Activated CD4-positive, alpha-beta T cell treated with anti-CD3 and anti-CD28 coated beads for 48 hours (primary cell): ENCODE measurements at regions not wholly inside any gene's neighbourhood (a gene's known extent, or its start where the extent isn't known, plus 50 kb on each side); places are given as distances from the start of the nearest gene placed in this dataset.

Experiments
- DNase-seq: peaks from one replicate; pipeline ENCODE4 v3.0.0-alpha.2; 2020

DNA sequence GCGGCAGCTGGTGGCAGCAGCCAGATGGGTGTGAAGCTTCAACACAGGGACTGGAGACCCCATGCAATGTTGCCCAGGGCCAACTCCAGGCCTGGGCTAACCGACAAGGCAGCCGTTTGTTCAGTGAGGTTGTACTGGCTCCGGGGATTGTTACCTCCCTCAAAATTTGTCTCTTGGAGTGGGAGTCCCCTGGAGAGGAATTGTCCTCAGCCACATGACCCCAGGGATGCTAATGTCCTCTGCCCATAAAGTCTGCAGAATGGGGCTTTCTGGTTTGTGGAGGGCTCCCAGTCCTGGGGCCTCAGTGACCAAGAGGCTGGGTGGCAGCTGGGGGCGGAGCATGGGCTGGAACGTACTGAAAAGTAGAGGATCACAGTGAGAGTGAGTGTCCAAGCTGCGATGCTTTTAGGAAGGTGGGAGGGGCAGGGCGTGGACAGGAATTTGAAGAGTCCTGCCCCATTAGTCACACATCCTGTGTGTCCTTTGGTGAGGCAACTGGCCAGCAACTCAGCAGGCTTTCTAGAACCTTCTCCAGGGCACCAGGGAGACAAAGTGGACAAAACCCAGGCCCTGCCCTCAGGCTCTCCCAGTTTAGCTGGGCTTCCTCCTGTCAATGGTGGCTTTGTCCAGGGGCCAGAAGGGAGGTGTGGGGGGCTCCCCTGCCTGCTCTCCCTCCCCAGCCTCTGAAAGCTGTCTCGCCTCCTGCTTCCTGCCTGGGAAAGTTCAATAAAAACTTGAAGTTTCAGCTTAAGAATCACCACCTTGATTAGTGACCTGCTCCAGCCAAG, 114.0 kb downstream of the NSG2 start:
- no peak for DNase-seq

DNA sequence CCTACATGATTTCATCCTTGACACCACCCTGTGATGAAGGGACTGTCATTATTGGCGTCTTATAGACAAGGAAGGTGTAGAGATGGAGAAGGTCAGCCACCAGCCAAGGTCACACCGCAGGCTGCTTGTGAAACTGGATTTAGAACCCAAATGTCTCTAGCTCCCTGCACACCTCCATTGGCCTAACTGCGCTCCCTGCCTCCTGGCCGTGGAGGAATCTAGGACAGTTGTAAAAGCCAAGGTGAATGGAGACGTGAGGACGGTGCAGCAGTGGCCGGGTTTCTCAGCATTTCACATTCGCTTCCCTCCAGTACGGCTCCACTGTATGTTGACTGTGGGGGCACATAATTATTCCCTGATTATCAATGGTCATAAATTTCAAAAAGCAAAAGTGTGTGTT, 119.9 kb downstream of the NSG2 start:
- no peak for DNase-seq

DNA sequence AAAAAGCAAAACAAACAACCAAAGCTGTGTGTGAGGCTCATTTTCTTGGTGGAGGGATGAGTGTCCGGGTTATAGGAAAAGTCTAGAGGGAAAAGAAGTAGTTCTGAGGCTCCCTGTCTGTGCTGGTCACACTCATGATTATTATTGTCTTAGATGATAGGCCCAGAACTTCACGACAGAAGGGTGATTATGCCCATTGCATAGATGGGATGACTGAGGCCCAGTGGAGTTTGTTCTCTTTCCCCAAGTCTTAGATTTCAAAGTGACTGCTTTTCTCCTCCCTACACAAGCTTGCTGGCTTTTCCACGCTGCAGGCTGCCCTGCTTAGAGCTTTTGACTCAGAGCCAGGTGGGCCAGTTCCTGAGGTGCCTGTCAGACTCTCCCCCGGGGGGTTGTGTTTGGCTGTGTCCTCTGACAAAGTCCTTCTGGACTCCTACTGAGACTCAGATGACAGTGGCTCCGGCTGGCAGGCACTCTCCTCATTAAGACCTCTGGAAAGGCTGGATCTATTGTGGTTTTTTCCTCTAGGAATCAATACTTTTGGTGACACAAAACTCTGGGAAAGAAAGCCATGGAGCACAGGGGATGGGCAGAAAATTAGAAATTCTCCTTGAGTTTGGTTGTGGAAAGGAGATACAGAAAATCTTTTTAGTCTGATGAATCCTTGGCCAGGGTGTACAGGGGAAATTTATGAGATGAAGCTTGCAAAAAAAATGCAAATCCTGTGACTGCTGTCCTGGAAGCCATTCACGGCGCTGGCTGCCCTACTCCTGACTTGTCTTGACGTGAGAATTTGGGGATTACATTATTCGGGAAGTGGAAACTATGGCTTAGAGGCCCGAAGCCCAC, 120.9 kb downstream of the NSG2 start:
- no peak for DNase-seq

DNA sequence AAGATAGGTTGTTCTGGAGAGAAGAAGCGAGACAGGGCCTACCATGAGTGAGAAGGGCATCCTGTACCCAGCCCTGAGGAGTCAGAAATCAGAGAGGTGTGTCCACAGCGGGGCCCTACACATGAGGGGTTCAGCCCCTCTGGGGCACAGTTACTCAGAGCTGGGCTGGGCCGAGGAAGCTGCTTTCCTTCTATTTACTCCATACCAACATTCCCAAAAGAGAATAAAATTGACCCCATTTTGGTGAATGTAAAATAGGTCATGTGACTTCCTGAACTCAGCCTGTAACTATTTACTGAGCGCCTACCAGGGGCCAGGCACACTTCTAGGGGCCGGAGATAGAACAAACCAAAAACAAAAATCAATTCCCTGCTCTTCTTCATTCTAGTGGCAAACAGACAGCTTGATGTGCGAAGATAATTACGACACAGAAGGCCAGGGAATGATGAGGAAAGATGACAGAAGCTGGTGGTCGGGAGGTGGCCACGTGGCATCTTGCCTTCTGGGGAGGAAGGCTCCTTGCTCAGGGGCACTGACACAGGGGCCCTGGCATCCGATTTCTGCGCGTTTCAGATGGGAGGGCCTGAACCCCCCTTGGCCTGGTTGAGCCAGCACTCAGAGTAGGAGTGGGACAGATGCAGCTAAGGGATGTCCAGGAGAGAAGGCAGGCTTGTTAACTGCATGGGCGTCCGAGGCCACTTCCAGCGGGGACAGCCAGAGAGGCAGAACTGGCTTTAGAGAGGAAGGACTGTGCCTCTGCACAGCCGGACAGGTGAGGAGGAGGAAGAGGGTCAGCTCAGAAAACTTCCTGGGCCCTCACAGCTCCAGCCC, 121.8 kb downstream of the NSG2 start:
- no peak for DNase-seq

DNA sequence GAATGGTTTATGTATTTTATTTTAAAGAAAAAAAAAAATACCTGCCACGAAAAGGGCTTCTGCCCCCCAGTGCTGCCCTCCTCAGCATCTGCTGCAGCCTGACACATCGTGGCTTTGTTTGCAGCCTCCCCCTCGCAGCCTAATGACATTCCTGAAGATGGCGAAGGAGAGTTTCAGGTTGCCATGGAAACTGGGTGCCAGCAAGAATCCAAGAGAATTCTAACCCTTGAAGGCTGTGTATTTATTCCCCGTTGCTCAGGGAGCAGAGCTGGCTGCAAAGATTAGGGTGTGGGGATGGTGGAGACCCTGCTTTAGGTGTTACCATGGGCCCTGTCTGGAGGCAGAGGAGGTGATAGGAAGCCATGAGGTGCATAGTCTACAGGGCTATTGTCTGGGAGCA, 126.6 kb downstream of the NSG2 start:
- DNase-seq = no peak

DNA sequence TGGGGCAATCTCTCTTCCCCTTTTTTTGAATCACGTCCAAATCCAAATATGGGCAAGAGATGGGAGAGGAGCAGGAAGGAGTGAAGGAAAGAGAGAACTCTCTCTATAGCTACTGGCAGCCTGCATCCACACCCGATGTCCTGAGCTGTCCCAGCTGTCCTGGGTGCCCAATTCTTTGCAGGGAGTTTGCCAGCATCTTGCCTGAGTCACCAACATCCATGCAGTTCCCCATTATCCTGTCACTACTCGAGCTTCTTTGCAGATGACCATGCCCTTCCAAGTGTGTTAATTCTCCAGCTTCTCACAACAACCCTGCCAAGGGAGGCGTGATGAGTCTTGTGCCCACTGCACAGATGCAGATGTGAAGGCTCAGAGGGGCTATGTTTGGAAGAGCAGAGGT, 127.1 kb downstream of the NSG2 start:
- no peak for DNase-seq

DNA sequence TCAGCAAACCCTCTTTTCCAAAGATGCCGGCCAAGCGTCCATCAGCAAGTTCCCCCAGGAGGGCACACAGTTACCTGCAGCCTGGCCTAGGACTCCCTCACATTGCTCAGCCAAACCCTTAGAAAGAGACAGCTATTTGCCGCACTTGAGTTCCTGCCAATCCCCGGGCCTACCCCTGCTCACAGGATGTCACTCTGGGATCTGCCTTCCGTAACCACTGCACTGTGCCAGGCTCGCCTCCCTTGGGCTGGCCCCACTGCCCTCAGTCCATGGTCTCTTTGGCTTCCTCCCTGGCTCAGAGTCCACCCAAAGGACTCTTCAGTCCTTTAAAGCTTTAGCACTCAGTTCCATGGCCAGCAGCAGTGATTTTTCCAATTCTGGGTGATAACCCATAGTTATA, 128.3 kb downstream of the NSG2 start:
- no peak for DNase-seq

DNA sequence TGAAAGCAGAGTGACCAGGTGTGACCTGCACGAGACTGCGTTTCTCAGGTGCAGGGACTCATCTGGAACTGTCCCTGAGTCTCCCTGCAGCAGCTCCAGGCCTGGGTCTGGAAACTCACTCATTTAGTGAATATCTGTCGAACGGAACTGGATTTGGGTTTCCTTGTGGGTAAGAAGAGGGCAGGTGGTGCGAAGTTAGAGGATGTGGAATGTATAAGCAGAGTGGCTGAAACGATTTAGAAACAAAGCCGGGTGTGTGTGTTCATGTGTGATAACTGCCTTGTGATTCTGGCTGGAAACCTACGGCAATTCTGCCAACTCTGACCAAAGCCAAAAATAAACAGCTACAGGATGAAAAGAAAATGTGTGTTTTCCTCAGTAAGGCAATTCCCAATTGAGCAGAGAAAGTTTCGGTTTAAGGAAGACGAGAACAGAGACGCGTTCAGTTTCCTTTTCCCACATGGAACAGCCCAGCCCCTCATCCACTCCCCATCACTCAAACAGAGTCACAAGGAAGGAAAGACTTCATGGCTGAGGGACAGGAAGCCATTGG, 130.3 kb downstream of the NSG2 start:
- DNase-seq = no peak

DNA sequence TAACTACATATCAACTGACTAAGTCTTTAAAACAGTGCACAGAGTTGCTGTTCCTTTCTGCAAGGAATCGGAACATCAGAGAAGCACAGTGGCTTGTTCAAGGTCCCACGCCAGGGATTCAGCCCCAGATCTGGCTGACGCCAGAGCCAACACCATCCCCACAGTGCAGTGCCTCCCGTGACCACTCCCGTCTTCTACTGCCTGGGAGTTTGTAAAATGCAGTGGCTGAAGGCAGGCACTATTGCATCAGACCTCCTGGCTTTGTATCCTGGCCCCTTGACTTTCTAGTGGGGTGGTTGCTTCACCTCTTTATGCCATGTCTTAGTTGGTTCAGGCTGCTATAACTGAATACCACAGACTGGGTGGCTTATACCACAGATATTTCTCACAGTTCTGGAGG, 131.0 kb downstream of the NSG2 start:
- DNase-seq = no peak

DNA sequence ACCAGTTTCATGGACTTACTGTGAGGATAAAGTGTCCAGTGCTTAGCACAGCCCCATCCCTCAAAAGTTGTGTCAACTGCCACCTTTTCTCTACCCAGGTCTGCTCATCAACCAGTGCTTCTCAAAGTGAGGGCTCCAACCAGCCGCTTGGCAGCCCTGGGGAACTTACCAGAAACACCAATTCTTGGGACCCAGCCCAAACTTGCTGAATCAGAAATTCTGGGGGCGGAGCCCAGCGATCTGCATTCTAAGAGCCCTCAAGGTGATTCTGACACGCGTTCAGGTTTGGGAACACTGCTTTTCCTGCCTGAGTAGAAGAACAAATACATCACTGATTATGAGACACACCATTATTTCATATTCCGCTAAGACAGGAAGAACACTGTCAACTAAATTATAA, 132.0 kb downstream of the NSG2 start:
- no peak for DNase-seq

DNA sequence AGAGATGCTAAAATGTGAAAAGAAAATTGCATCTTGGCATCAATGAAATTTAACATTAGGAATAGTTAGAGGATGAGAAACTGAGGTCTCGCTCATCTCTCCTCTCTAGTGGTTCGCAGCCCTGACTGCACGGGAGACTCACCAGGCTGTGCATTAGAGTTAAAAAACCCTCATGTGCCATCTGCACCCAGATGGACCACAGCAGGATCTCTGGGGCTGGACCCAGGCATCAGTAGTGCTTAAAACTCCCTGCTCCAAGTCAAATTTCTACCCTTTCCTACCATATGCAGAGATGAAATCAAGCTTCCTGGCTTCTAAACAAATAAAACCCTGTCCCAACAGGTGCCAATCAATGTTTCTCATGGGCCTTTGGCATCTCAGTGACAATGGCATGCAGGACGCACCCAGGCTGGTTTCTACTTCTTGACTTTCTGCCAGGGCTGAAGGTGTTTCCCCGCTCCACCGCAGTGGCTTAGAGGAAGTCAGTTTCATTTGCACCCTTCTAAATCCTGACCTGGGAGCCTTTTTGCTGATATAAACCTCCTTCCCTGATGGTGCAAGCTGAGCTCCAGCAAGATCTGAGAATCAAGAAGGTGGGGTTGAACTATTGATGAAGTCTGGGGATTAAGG, 132.6 kb downstream of the NSG2 start:
- no peak for DNase-seq

DNA sequence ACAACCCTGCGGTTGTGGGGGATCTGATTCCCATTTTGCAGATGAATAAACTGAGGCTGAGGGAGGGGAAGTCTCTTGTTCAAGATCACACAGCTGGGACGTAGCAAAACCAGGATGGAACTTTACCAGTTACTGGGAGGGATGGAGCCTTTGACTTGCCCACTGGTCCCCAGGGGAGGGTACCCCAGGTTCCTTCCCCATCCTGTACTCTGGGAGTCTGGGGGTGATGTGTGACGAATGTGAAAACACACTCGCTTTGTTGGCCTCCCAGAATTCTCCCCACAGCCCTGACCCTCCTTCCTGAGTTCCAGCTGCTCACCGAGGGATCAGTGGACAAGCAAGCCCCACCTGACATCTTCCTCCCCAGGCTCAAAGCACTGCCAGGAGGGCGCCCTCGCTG, 135.1 kb downstream of the NSG2 start:
- no peak for DNase-seq

DNA sequence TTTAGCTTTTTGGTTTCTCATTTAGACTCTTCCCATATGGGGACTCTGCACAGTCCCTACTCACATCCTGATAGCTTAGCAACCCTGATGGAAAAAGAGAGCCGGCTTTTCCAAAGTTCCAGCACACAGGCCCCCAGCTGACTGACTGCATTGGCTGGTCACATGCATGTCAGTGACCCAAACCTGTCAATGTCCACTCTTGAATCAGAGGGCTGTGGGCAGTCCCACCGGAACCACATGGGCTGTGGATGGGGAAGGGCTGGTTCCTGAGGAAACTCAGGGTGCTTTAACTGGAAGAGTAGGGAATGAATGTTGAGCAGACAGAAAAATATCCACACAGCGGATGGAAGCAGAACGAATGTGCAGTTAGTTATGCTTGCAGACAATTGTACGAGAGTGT, 136.6 kb downstream of the NSG2 start:
- DNase-seq = no peak

DNA sequence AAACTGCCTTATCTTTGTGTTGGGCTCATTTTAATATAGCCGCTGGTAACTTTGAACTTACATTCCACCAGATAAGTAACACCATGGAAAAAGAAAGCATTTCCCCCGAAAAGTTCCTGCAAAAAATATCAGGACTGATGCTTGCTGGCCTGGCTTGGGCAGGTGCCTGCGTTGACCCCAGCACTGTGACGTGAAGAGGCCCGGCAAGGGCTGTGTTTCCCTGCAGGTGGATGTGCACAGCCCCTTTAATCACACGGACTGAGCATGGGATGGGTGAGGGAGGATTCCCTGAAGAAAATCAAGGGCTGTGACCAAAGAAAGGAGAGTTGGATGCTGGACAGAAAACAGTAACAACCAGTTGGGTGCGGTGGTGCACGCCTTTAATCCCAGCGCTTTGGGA, 138.2 kb downstream of the NSG2 start:
- no peak for DNase-seq

DNA sequence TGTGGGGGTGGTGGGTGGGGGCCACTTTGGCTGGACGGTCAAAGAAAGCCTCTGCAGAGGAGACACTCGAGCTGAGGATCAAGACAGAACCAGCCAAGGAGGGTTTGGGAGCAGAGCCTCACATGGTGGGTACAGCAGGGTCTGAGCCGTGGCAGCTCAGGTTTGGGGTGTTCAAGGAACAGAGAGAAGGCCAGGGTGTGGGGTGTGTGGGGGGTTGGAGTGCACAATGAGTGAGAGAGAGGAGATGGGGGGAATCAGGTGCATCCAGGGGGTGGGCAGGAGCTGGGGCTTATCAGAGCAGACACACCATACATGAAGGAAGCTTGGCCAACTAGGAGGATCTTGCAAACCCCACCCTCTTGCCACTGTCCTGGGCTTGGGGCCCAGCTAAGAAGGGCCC, 140.0 kb downstream of the NSG2 start:
- no peak for DNase-seq

DNA sequence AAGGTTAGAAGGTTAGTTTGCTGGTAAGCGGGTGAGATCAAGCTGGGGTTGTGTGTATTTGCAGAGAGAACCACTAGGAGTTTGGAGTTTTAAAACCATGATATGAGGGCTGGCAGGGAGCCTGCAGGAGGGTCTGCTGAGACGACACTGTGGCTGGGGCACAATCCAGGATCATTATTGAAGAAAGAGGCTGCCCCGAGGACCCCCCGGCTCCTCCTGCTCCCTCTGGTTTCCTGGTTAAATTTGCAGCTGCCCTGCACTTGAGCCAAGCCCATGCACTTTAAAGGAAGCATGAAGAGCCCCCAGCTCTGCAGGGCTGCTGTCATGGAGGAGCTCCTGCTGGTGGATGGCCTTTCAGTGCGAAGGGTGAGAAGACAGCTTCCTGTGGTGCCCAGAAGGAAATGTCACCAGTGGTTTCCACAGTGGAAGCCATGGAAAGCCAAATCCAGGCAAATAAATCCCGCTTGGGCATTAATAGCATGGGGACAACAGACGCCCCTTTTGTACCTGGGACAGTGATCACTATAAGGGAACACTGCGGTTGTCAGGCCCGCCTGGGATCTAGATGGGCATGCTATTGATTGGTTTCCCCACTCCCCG, 140.7 kb downstream of the NSG2 start:
- DNase-seq = no peak

DNA sequence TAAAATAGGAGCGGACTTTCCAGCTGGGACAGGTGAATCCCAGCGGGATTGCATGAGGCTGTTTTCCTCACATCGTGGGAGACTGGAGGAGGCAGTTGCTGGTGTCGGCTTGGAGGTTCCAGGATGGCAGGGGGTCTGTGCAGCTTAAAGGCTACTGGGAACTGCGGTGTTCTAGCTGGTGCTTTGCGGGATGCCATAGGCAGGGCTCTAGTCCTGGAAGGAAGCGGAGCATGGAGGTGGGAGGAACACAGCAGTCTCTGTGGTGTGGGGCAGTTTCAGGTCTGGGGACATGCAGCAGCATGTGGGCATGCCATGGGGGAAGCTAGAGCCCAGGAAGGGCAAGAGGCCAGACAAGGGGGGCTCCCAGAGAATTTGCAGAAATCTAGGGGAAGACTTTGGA, 141.5 kb downstream of the NSG2 start:
- DNase-seq = no peak

DNA sequence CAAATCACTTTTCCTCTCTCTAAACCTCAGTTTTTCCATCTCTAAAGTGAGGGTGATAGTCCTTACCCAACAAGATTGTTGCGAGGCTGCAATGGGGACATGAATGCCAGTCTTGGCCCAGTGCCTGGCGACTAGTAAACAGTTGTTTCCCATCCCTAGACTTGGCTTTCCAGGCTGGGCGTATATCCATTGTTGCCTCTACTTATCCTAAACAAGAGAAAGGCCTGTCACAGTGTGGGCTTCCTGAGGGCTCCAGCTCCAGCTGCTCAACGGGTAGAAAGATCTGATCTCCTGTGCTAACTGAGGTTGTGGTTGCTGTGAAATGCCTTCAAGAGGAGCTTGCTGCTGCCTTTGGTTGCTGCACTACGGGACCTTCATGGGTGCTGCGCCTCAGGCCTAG, 142.0 kb downstream of the NSG2 start:
- no peak for DNase-seq

DNA sequence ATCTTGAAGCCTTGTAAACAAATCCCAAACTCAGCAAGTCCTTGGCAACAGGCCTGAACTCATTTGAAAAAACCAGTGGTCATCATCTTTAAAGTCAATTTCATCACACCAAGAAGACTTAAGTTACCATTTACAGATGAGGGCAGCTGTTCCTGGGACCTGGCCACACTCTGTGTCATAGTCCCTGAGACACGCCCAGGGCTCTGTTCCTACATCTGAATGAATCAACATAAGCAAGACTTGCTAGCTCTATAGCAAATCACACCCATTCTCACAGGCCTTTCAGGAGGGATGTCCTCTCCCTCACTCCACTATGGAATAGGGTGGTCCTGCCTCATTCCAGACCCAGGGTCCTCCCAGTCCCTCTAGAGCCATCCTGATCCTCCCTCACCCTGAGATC, 142.8 kb downstream of the NSG2 start:
- DNase-seq = no peak

DNA sequence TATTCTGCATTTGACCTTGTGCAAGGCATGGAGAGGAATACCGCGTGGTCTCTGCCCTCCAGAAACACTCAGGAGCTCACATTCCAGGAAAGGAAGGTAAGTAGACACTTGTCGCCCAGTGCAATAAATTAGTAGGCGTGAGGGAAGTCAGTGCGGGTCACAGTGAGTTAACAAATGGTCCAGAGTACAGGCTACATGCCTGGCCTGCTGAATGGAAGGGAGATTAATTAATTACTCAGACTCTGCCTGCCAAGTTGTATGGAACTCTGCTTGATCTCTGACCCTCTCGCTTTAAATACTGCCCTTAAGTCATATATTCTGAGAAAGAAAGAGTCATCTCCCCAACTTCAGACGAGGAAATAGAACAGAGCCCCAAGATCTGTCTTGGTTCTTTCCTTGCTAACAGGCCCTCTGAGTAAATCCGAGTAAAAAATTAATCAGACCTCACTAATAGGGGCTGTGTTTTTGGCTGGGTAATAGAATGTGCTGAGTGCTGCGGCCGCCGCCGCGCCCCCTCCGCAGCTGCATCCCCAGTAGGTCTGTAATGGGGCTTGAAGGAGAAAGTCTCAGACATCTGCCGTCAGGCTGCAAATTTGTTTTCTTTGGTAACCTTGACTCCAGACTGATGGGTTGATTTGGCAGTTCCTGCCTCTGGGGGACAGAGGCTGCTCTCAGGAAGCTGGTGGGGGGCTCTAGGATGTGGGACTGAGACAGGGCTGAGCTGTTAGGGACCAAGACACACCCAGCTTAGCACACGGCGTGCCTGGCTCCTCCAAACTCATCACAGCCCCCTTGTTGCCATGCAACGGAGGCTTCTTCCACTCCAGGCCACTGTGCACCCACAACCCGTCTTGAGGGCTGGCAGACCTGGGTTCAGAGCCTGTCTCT, 144.4 kb downstream of the NSG2 start:
- no peak for DNase-seq

DNA sequence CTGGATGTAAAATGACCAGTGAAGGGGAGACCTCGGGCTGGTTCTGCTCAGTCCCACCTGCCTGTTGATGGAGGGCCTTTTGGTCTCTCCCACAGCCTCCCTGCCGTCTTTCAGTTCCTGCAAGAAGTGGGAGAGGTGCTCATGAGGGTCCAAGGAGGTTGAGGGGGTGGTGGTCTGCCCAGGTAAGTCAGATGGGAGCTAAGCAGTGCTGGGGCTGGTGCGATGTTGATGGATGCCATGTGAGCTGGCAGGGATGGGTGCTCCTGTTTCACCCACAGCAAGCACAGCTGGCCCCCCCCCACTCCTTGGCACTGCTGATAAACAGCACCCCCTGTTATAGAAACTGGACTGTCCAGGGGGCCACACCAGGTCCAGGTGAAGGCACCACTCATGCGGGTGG, 145.6 kb downstream of the NSG2 start:
- DNase-seq = no peak
